Left cardiac atrium (tissue), 4 donors: ENCODE measurements at regions not wholly inside any gene's neighbourhood (a gene's known extent, or its start where the extent isn't known, plus 50 kb on each side); places are given as distances from the start of the nearest gene placed in this dataset.

Source experiments
- ATAC-seq, 2 donors: fragments of 200-7000 bp; cut with Tn5 transposase; one replicate each; pipeline ENCODE4 v1.9.1; 2020; ENCODE audit warnings: mild to moderate bottlenecking in 2 of 2, moderate library complexity in 2 of 2
- DNase-seq: peaks from one replicate; pipeline ENCODE4 v3.0.0-alpha.2; 2020
- intact Hi-C, 2 donors: fragments of 100-400 bp; cut with DNase I; formaldehyde crosslinking; loops; one replicate each; pipeline versions ENCODE4 v1.14.1 to v1.15.1; 2022 to 2023
- donor health status: DM: no; HTN: yes; CAD: no.
- donor health status: DM: no; HTN: yes; CAD: no; lungs with severe emphysema.
- donor health status: DM: yes; HTN: yes; CAD: no.
- donor health status: Dilated cardiomyopathy.

GRCh38 chr2:61590214-61590613 is 52.1 kb upstream of the XPO1 start:
- no peak for ATAC-seq
- intact Hi-C loops, result no loop called here
- DNase-seq, result no peak

GRCh38 chr2:61588566-61588965 is 50.4 kb upstream of the XPO1 start:
- DNase-seq (no peak), ATAC-seq (no peak)
- intact Hi-C loops, result no loop called here
